ENCODE measurements at regions not wholly inside any gene's neighbourhood (a gene's known extent, or its start where the extent isn't known, plus 50 kb on each side); places are given as distances from the start of the nearest gene placed in this dataset.

DNA sequence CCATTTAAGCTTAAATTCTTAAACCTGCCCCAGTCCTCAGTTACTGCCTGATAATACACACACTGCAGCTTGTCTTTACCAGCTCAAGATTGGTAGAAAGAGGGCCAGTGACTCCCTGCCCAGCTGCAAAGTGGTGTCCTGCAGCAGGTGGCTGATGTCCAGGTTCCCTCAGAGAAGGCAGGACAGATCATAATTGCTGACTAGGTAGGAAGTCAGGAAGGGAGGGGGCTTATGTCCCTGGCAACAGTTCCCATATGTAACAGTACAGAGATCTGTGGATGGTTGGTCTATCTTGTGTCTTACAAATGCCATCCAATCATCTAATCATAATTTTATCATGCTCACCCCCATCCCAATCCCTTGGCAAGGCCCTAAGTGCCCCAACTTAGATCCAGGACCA lies 492.1 kb upstream of the PPP2R3A start:
- DNase-seq (ENCODE audit: low spot score), result no peak

GRCh38 chr3:135487261-135487660 lies 478.3 kb upstream of the PPP2R3A start:
- DNase-seq (ENCODE audit: low spot score), result no peak

DNA sequence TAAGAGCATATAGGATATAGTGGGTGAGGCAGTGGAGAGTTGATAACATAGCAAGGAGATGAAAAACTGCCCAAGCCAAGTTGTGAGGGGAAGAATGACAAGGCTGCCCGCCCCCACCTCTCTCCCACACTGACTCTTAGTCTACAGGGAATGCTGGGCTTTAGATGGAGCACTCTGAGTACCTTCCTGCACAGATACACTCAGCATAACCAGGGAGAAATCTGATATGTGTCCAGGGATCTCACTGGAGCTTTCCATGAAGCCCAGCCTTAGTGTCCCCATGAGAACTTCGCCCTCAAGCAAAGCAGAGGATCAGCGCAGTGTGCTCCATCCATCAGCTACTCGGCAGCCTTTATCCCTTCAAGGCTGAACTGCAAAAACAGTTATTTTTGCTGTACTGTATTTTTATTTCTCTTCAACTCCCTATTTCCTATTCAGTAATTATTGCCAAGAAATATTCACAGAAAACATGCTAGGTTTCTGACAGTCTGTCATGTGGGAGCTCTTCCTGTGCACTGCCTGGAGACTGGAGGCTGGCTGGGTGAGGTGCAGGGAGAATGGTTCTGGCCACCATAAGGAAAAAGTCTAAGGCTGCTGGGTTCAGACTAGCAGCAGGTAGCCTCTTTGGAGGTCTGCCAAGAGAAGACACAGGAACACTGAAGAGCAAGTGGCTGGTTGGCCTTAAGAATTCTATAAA lies 475.2 kb upstream of the PPP2R3A start:
- DNase-seq (ENCODE audit: low spot score), result no peak

- DNase-seq (ENCODE audit: low spot score), result no peak
Observed at GRCh38 chr3:135491491-135492205, 473.9 kb upstream of the PPP2R3A start.

GRCh38 chr3:135495891-135496290 lies 469.6 kb upstream of the PPP2R3A start:
- no peak for DNase-seq (ENCODE audit: low spot score)

- no peak for DNase-seq (ENCODE audit: low spot score)
Observed at GRCh38 chr3:135497979-135498378, 467.5 kb upstream of the PPP2R3A start.

- no peak for DNase-seq (ENCODE audit: low spot score)
Observed at GRCh38 chr3:135499426-135499825, 466.1 kb upstream of the PPP2R3A start.

DNA sequence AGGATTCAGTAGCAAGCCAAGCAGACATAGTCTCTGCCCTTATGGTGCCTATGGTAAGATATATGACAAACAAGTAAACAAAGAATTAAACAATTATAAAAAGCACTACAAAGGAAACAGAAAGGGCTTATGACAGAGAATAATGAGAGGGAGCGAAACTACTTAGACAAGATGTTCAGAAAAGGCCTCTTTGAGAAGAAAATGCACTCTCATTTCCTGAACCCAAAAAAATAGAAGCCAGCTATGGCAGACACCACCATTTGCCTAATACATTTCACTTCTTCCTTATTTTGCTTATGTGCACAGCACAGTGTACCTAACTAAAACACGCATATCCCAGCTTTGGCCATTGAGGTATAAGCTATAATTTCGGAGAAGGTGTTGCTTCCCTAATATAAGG lies 465.5 kb upstream of the PPP2R3A start:
- no peak for DNase-seq (ENCODE audit: low spot score)

- no peak for DNase-seq (ENCODE audit: low spot score)
Observed at GRCh38 chr3:135503065-135503759, 462.3 kb upstream of the PPP2R3A start.

DNA sequence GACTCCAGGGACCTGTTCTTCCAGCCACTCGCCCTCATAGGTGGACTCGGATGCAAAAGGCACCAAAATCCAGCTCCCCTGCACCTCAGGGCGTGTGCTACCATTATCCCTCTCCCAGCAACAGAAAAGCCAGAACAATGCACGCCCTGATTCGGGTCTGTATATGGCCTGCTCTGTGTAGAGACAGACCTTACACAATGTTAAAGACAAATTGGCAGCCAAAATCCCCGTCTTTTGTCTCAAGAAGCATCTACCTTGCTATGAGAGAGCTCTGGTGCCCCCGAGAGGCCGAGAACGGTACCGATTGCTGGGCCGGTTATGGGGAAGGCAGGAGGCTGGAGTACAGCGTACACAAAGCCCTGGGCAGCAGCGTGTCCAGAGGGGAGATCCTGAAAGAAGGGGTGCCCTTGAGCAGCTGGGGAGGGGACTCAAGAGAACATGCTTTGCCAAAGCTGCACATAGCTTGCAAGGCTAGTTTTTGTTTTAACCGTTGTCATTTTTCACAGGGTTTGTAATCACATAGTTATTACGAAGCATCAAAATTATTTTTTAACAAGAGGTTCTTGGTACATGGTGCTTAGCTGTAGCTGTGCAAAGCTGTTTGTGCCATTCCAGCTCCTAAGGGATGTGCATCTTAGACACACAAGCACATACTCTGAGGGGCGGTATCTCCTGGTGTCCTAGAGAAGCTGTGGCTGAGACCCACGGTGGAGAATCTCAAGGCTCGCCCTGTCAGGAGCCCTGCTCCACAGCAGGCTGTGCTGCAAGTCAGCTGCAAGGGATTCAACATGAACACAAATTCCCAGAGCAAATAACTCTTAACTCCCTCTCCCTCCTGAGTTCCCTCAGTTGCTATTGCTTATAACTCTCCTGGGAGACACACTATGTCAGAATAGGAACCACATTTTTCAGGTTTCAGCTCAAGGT lies 461.5 kb upstream of the PPP2R3A start:
- no peak for DNase-seq (ENCODE audit: low spot score)

DNA sequence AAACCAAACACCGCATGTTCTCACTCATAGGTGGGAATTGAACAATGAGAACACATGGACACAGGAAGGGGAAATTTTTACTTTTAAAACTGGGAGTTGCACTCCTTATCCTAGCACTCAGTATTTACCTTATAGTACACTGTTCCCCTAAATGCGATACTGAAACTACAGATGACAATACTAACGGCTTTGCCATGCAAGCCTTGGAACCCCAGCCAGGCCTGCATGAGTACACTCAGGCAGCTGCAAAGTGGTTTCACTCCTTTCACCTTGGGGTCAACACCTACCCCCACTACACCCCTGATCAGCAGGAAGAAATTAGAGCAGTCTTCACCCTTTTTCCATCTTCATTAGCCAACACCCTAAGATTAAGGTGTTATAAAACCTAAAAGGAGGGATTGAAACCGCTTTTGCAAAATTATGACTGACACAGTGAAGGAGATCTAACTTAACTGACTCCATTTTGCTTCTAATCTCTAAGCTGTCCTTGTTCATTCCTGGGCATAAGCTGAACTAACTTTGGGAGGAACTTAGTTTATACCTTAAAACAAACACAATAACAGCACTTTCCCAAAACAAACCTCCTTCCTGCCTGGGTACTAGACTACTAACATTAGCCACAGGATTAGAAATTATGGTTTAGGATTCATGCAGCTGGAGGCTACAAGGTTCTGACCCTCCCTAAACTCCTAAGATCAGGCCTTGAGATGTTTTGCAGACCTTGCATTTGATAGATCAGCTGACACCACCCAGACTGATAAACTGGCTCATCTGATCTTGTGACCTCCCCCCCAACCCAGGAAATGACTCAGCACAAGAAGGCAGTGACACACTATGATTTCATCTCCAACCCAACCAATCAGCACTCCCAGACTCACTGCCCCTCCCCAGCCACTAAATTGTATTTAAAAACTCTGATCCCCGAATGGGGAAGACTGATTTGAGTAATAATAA lies 452.1 kb upstream of the PPP2R3A start:
- DNase-seq (ENCODE audit: low spot score), result no peak

- no peak for DNase-seq (ENCODE audit: low spot score)
Observed at GRCh38 chr3:135514060-135514448, 451.5 kb upstream of the PPP2R3A start.

DNA sequence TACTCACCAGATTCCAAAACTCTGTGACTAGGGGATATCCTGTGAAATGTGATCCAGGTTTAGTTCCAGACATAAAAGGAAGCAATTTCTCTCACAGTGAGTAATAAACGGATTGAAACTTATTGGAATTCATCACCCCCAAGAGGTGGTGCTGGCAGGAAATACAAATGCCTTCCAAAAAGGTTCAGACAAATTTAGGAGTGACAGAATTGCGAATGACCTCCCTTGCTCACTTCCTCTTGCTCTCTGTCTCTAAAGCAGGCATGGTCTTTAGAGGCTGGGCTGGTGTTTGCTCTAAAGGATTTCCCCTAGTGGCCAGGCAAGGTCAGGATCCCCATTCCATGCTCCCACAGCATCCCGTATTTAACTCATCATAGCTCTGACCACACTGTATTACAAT lies 449.4 kb upstream of the PPP2R3A start:
- DNase-seq (ENCODE audit: low spot score), result no peak

GRCh38 chr3:135528413-135529015 lies 437.0 kb upstream of the PPP2R3A start:
- no peak for DNase-seq (ENCODE audit: low spot score)

GRCh38 chr3:135532021-135532420 lies 433.5 kb upstream of the PPP2R3A start:
- no peak for DNase-seq (ENCODE audit: low spot score)

GRCh38 chr3:135538123-135538522 lies 427.4 kb upstream of the PPP2R3A start:
- DNase-seq (ENCODE audit: low spot score), result no peak

- no peak for DNase-seq (ENCODE audit: low spot score)
Observed at GRCh38 chr3:135539351-135539750, 426.2 kb upstream of the PPP2R3A start.

DNA sequence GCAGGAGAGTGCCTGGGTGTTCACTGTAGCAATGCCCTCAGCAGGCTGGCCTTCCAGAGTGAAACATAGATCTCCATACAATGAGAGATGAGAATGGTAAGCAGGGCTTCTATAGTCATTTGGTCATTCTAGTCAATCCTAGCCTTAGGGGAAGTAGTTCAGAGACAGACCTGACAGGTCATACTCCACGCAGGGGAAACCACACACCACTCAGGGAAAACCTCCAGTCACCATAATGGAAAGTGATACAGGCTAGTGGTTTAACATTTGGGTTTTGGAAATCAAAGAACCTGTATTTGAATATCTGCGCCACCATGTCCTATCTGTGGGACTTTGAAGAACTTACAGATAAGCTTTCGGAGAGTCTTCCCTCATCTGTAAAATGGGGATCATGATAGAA lies 425.7 kb upstream of the PPP2R3A start:
- no peak for DNase-seq (ENCODE audit: low spot score)

DNA sequence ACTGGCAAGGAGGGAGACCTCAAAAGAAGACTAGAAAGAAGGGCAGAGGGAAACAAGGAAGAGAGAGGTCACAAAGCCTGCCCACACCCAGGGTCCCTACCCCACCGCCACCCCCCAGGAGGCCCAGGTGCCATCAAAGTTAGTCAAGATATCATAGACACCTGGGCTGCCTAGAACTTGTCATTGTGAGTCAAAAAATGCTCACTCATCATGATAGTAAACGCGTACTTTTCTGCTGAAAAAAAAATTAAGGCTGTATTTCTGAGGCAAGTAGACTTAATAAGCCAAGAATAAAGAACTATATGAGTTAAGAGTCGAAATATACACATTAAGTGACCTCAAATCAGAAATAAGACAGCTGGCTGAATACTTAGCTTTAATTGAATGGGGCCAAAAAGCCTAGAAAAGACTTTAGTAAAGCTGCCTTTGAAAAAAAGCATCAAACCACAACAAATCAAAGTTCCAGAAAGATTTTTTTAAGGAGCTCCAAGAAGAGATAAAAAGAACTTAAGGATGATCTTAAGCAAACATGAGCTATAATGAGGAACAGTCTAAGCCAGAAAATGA lies 415.5 kb upstream of the PPP2R3A start:
- DNase-seq (ENCODE audit: low spot score), result no peak

- no peak for DNase-seq (ENCODE audit: low spot score)
Observed at GRCh38 chr3:135556174-135556573, 409.4 kb upstream of the PPP2R3A start.

Data from CD4-positive, alpha-beta T cell treated with Interleukin-2 at 100 ng/mL for 4 hours (primary cell).